ENCODE measurements at regions not wholly inside any gene's neighbourhood (a gene's known extent, or its start where the extent isn't known, plus 50 kb on each side); places are given as distances from the start of the nearest gene placed in this dataset.

GRCh38 chr7:51640841-51641240 lies 324.2 kb upstream of the COBL start:
- Mint-ChIP-seq H3K4me1 (ENCODE audit: low read depth, unreplicated experiment) (no peaks in the 10 kb centered on the region), H3K27me3 (ENCODE audit: unreplicated experiment) (peaks cover 93% of the 10 kb centered on the region), H3K36me3 (ENCODE audit: insufficient read depth, unreplicated experiment) (no peaks in the 10 kb centered on the region), H3K27ac (ENCODE audit: unreplicated experiment) (no peak overlapping the region), H3K9me3 (ENCODE audit: low read depth, unreplicated experiment) (no peaks in the 10 kb centered on the region), H3K4me3 (ENCODE audit: low read depth, unreplicated experiment) (no peak overlapping the region)
- TF ChIP-seq, protein P1, sequence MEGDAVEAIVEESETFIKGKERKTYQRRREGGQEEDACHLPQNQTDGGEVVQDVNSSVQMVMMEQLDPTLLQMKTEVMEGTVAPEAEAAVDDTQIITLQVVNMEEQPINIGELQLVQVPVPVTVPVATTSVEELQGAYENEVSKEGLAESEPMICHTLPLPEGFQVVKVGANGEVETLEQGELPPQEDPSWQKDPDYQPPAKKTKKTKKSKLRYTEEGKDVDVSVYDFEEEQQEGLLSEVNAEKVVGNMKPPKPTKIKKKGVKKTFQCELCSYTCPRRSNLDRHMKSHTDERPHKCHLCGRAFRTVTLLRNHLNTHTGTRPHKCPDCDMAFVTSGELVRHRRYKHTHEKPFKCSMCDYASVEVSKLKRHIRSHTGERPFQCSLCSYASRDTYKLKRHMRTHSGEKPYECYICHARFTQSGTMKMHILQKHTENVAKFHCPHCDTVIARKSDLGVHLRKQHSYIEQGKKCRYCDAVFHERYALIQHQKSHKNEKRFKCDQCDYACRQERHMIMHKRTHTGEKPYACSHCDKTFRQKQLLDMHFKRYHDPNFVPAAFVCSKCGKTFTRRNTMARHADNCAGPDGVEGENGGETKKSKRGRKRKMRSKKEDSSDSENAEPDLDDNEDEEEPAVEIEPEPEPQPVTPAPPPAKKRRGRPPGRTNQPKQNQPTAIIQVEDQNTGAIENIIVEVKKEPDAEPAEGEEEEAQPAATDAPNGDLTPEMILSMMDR (IDR thresholded peaks at IDR 0.05; ENCODE audit: unreplicated experiment) = no peak
- CTCF ChIA-PET = no interaction called here
- intact Hi-C loops (cut with micrococcal nuclease; ENCODE audit: unreplicated experiment) = no loop called here
- no peak for DNase-seq
- BruUV-seq (replicated peaks) = no TSS peak

- Mint-ChIP-seq H3K4me3 (ENCODE audit: low read depth, unreplicated experiment) (no peak overlapping the region), H3K27ac (ENCODE audit: unreplicated experiment) (no peak overlapping the region), H3K36me3 (ENCODE audit: insufficient read depth, unreplicated experiment) (no peaks in the 10 kb centered on the region), H3K27me3 (ENCODE audit: unreplicated experiment) (peaks cover 93% of the 10 kb centered on the region), H3K4me1 (ENCODE audit: low read depth, unreplicated experiment) (no peaks in the 10 kb centered on the region), H3K9me3 (ENCODE audit: low read depth, unreplicated experiment) (no peaks in the 10 kb centered on the region)
- DNase-seq = no peak
- BruUV-seq (replicated peaks) = no TSS peak
- CTCF ChIA-PET = interaction anchor here (0.6 to 1.0 kb wide), 2 partner anchors 24 to 58 kb away, joined by 3 to 4 read pairs; no protein-coding TSS in a partner anchor
- TF ChIP-seq, protein P1 (IDR thresholded peaks at IDR 0.05; ENCODE audit: unreplicated experiment) = no peak
- intact Hi-C loops (cut with micrococcal nuclease; ENCODE audit: unreplicated experiment) = no loop called here
These were observed 323.2 kb upstream of the COBL start for GRCh38 chr7:51639661-51640334.

- Mint-ChIP-seq H3K4me1 (ENCODE audit: low read depth, unreplicated experiment) (no peaks in the 10 kb centered on the region), H3K9me3 (ENCODE audit: low read depth, unreplicated experiment) (no peaks in the 10 kb centered on the region), H3K27me3 (ENCODE audit: unreplicated experiment) (peaks cover 81% of the 10 kb centered on the region), H3K27ac (ENCODE audit: unreplicated experiment) (no peak overlapping the region), H3K4me3 (ENCODE audit: low read depth, unreplicated experiment) (no peak overlapping the region), H3K36me3 (ENCODE audit: insufficient read depth, unreplicated experiment) (no peaks in the 10 kb centered on the region)
- no peak for DNase-seq
- intact Hi-C loops (cut with micrococcal nuclease; ENCODE audit: unreplicated experiment) = no loop called here
- TF ChIP-seq, protein P1 (IDR thresholded peaks at IDR 0.05; ENCODE audit: unreplicated experiment) = no peak
- CTCF ChIA-PET = interaction anchor here (0.6 kb wide), 1 partner anchor 11 kb away, joined by 3 read pairs; no protein-coding TSS in a partner anchor
- BruUV-seq (replicated peaks) = no TSS peak
These were observed 319.9 kb upstream of the COBL start for GRCh38 chr7:51636503-51636902.

- intact Hi-C loops (cut with micrococcal nuclease; ENCODE audit: unreplicated experiment) = no loop called here
- no peaks in the 10 kb centered on the region for H3K36me3 Mint-ChIP-seq (ENCODE audit: insufficient read depth, unreplicated experiment)
- CTCF ChIA-PET = interaction anchor here (0.8 kb wide), 1 partner anchor 10 kb away, joined by 4 read pairs; no protein-coding TSS in a partner anchor
- DNase-seq = no peak
- no peak overlapping the region for H3K4me3 Mint-ChIP-seq (ENCODE audit: low read depth, unreplicated experiment)
- H3K9me3 Mint-ChIP-seq (ENCODE audit: low read depth, unreplicated experiment) = no peaks in the 10 kb centered on the region
- no peaks in the 10 kb centered on the region for H3K4me1 Mint-ChIP-seq (ENCODE audit: low read depth, unreplicated experiment)
- H3K27ac Mint-ChIP-seq (ENCODE audit: unreplicated experiment) = no peak overlapping the region
- TF ChIP-seq, protein P1 (IDR thresholded peaks at IDR 0.05; ENCODE audit: unreplicated experiment) = no peak
- peaks cover 73% of the 10 kb centered on the region for H3K27me3 Mint-ChIP-seq (ENCODE audit: unreplicated experiment)
- no TSS peak for BruUV-seq (replicated peaks)
These were observed 319.2 kb upstream of the COBL start for GRCh38 chr7:51635775-51636174.

All from Calu3 (cell line).